ENCODE measurements at regions not wholly inside any gene's neighbourhood (a gene's known extent, or its start where the extent isn't known, plus 50 kb on each side); places are given as distances from the start of the nearest gene placed in this dataset.

DNA sequence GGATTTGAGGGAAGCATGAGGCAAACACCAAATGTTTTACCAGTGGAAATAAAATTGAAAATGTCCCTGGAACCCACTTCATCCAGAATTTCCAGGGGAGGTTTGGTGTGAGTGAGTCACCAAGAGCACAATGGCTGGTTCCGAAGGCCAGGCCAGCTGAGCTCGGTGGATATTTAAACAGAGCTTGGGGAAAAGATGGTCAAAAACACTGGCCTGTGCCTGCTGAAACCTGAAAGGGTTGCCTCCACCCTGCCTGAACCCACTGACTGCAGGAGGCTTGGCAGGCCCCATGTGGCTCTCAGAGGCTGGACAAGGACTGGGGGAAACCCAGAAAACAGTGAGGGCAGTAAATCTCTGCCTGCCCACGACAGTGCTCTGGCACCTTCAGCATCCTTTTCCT, 93.9 kb downstream of the TTC32 start:
- no peak for DNase-seq

DNA sequence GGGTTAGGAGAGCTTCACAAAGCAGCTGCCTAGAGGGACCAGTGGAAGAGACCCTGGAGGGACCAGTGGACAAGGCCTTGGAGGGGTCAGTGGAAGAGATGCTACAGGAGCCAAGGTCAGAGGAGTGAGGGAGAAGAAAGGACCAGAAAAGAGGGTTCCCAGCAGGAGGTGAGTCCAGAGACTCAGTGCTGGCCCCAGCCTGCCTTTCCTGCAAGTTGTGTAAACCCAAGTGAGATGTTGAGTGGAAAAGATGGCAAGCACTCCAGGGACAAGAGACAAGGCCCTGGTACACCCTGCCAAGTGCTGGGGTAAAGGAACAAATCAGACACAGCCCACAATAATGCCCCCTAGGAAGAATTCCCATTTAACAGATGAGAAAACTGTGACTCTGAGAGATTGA, 94.4 kb downstream of the TTC32 start:
- DNase-seq: no peak

DNA sequence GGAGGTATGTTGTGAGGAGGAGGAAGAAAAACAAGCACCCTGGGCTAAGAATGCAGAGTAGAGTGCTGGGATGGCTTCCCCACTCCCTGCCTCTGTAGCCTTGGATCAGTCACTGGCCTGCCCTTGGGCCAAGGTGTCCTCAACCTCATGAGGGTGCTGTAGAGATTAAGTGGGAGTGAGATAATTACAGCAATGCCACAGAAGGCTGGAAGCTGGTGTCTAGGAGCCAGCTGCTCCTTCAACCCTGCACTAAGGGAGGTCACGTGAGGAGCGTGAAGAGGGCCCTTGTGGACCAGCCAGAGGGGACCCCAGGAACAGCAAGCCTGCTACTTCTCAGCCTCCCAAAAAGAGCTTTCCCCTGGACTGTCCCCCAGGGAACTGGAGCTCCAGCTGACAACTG, 95.2 kb downstream of the TTC32 start:
- no peak for DNase-seq

DNA sequence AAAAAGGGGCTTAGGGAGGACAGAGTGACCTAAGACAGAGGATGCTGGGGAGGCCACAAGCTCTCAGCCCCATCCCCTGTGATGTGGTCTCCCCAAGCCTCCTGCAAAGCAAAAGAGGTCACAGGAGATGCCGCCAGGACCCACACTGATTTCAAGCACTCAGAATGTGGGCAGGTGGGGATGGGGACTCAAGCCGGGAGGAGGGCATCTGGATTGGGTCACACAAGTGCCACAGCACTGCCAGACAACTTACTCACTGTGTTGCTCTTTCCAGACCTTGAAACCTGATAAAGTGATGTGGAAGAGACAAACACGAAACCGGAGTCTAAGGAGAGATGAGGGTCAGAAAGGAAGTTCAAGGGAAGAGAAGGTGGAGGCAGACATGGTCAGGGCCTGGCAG, 95.7 kb downstream of the TTC32 start:
- no peak for DNase-seq

DNA sequence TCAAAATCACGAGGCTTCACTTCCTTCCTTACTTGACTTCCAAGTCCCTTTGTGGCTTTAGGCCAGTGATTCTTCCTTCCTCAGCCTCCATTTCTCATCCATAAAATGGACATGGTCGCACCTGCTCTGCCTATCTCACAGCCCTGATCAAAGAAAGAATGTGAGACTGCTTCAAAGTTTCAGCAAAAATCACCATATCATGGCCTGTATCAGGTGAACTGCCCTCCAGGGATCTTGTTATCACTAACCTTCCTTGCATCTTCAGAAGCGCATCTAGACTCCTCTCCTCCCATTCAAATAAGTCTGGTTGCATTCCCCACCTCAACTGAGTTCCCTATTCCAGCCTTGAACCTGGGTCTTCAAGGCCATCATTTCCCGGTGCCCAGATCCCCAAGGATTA, 96.5 kb downstream of the TTC32 start:
- DNase-seq: no peak

DNA sequence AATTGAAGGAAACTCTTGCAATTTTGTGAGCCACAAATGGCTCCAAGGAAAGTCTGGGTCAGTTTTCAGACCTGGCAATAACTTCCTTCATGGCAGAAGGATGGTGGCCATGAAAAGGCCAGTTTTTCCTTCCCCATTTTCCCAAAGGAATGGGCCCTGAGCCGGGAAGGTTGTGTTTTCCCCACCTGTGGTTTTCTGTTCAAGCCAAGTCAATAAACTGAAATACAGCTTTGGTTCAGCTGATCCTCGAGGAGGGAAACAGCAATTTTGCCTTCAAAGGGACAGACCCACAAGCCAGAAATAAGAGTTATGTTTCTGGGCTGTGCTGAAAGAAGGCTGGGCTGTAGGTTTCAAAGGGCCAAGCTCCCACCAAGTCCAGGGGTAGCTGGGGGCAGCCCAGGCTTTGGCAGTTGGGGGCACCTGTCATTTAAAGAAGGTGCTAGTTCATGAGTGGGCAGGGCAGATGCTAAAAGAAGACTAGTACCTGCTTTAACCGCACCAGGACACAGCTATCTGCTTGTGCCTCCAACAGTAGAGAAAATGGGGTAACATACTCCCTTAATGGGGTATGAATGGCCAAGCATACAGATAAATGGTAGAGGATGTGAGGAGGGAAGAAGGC, 97.0 kb downstream of the TTC32 start:
- DNase-seq: no peak

DNA sequence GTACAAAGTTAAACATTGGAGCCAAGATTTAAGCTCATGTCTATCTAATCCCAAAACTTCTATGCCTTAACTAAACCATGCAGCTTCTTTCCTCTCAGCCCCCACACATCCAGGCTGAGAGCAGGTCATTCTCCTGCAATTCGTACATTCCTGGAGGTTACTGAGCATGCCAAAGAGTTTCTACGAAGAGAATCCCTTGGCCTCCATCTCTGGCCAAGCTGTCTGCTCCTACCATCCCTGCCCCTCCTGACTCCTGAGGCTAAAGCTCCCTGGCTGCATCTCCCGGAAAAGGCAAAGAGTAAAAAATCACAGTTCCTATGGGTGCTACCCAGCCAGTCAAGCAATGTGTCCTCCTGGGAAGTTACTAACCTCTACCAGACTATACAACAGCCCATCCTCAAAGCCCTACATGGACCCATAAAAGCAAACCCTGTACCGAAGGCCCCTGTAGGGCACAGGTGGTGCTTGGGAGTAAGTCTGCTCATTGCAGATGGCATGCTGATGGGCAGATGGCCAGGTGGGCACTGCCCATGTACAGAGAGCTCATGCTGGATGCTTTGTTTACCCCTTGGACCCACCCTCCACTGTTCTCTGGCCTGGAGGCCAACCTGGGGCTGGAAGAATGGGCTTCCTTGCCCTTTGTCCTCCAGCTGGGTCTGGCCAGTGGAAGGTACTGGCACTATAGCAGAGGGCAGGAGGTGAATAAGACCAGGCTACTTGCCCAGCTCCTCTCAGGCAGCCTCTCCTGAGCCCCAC, 99.5 kb downstream of the TTC32 start:
- DNase-seq: no peak

DNA sequence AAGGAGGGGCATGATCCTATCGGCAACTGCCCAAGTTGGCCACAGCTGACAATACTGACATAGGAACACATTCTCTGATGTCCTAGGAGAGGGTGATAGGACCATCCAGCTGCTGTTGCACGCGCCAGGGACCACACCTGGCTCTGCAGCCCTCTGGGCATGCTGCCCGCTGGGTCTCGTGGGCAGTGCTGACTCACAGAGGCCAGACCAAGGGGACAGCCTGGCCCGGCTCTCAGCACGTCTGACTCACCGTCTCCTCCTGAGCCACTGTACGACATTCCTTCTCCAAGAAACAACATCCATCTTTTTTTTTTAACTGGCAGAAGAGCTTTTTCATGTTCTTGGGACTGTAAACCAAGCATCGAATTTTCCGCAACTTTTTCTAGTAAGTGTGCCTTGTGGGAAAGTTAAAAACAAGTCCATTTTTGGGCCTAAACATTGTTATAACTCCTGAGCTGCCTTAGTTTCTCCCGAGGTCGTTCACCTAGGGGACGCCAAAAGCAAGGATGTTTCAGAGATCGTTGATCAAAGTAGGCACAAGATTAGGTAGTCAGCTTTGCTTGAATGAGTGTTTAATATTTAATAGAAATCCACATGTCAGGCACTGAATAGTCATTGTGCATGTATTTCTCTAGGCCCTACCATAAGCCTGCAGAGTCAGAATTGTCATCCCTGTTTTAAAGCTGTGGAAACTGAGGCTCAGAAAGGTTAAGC, 100.3 kb downstream of the TTC32 start:
- DNase-seq: no peak

DNA sequence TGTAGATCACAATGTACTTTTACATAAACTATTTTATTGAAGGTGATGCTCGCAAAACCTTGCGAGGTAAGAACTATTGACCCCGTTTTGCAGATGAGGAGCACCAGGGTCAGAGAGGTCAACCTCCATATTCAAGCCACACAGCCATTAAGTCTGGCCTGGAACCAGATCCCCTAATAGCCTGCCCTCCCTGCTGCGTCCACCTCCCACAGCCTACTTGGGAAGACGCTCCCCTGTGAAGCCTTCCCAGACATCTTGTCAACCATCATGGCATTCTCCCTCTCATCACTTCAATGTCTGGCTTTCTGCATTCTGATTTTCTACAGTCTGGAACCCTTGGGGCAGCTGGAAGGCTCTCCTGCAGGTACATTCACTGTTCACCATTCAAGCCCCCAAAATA, 101.0 kb downstream of the TTC32 start:
- no peak for DNase-seq

DNA sequence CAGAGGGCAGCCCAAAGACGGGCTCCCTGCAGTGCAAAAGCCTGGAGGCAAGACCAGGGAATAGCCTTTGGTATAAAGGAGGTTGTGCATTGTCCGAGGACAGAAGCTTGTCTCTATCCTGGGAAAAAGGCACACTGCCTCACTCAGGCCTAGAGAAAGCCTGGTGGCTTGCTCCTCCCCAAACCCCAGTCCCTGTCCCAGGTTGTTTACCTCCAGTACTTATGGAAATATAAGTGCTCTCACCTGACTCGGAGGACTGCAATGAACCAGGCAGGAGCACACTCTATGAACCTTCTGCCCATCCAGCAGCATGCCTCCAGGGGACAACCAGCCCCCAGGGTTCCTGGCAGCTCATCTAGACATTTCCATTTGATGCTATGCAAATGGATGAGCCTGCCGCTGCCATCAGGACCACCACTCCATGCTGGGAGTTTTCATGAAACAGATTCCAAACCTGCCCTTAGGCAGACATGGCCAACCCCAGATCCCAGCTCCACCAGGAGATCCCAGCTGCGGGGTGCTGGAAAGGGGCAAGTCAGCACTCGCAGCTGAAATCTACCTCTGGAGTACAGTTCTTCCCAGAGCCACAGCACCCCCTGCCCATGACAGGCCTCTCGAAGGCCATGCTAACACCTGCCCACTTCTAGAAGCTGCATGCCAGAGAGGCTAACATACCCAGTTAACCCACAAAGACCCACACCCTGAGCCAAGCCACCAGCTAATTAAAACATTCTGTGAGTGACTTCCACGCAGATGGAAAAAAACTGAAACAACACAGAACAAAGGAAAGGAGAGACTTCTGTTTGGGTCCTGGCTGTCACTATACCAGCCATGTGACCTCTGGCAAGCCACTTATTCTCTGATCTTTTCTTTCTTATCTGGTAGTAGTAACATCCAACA, 101.7 kb downstream of the TTC32 start:
- DNase-seq: no peak

DNA sequence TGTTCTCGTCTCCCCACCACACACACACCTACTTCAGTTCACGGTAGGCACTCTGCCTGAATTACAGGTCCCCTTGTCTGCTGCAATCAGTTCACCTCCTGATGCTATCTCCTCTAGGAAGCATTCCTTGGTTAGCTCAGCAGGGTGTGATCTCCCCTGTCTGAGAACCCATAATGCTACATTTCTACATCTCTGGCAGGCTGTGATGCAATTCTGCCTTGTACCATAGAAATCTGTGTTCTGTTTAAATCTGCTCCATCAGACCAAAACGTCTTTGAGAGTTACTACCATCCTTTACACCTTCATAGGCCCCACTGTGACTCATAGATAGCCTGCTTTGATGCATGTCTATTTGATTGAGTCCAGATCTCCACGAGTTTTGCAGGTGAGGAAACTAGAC, 103.9 kb downstream of the TTC32 start:
- DNase-seq: no peak

DNA sequence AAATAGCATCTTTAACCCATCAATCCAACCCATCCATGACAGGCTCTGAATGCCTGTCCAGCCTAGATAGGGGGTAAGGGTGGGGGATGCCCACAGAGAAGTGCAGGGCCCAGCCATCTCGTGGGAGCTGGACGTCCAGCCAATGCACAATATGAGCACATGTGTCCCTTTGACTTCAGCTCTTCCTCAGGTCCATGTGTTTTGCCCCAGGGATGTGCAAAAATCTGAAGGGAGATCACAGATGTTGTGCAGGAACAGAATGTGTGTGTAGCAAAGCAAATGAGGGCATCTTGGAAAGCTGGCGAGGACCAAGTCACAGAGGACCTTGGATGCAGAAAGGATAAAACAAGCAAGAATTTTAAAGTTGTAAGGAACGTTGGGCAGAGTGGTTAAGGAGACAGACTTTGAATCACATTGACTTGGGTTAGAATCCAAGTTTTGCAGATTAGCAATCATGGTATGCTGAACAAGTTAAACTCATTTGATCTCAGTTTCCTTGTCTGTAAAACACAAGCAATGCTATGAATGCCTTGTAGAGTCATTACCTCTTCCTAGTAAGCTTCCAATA, 104.5 kb downstream of the TTC32 start:
- DNase-seq: no peak

DNA sequence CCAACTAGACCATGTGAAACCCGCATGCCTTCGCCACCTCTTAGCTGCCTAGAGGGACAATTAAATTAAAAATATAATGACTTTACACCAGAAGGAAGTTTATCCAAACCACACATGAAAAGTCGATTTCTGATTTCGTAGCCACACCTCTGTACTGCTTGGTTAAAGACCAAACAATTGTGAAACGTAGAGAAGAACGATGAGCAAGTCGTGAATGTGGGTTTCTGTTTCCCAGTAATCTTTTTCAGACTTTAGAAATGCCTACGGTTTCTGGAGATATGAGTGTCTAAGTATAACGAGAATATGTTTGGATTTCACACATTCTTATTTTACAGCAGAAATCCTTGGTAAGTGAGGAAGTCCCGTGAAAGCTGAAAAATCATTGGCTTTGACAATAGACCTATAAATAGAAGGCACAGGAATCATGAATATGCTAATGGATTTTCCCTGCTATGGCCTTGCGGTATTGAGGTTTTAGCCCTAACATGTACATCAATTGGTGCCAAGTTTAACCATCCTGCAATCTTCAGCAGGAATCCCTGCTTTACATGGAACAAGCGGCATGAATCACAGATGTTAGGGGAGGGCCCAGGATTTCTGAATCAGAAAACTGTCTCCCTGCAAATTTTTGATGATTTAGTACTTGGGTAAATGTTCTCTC, 105.6 kb downstream of the TTC32 start:
- no peak for DNase-seq

DNA sequence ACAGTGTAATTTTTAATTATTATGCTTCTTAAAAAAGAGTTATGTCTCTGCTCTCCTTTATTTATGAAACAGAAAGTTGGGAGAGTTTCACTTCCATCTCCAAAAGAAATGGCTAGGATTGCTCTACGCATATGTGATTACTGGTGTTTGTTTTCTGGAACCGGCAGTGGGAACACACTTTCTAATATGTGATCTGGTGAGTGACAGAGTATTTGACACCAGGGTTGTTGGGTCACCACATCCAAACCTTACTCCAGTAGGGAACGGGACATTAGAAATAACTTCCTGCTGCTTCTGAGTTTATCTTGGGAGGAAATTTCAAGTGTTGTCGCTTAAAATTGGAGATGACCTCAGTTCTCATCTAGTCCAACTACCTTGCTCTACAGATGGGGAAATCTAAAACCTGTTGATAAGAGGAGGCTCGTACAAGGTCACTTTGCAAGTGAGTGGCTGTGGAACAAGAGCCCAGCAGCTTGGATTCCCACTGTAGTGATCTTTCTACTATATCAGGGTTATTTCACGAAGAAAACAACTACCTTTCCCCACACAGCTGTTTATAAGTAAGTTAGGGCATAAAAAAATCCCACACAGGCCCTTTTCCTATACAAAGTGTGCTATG, 108.5 kb downstream of the TTC32 start:
- DNase-seq: no peak

DNA sequence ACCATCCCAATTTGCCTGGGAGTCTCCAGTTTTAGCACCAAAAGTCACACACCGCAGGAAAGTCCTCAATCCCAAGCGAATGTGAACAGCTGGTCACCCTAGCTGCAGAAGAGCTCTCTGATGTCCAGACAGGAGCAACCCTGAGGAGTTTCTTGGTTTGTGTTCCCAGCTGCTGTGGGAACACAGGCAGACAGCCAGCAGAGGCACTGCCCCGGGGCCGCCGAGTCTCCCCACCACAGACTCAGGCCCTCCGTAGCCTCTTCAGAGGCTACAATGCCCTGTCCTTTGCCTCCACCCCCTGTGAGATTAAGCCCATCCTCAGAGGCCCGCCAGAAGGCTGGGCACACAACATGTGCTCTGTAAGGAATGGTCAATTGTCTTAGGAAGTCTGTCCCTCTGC, 111.5 kb downstream of the TTC32 start:
- DNase-seq: no peak

DNA sequence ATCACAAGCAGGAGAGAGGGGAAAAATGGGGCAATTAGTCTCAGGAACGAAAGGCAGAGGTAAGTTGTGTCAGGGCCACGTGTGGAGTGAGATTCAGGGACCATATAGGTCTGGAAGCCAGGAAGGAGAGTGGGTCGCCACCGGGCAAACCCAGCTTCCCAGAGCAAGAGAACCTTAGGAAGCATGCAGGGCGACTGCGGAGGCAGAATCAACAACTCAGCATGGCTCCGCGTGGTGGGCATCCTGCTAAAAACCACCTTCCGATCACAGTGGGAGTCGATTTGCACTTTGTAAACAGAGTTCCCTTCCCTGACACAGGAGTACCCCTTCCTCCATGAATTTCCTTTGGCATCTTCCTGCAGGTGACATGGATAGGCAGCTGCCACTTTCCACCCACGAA, 114.6 kb downstream of the TTC32 start:
- DNase-seq: no peak

DNA sequence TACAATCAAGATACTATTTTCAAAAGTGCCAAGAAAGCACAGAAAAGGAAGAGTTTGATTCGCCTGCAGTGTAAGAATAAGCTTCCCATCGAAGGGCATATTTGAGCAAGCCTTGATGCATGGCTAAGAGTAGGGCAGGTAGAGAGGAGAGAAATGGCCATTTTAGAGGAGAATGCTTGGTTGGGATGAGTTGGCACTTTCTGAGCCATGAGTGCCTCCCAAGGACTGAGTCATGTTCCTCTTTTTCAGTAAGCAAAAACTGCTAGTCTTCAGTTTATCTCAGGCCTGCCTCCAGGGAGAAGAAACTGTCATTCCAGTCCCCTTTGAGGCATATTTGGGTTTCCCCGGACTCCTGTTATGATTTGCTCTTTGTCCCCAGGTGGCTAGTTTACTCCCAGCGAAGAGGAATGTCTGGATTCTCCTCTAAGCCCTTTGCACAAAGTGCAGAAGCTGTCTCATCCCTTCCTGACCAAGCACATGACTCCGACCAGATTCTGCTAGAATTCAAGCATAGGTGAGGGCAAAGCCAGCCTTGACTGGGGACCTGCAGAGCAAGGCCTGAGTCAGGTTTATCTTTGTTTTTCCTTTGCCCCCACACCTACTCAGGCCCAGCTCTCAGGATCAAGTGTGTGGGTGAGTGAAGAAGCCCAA, 115.2 kb downstream of the TTC32 start:
- DNase-seq: no peak

DNA sequence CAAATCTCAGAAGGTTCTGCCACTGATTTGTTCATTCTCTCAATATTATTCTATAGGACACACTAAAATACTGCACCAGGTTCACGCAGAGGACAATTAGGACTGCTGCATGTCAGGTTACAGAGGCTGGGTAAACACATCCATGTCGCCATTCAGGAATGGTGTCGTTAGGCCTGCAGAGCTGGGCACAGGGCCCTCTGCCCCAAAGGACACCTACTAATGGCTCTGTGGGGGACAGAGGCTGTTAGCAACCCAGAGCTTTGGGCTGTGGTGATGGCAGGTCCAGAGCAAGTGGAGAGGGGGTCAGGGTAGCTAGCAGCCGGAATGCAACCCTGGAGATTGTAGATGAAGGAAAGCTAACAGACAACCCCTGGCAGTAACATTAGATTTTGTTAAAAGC, 115.9 kb downstream of the TTC32 start:
- no peak for DNase-seq

DNA sequence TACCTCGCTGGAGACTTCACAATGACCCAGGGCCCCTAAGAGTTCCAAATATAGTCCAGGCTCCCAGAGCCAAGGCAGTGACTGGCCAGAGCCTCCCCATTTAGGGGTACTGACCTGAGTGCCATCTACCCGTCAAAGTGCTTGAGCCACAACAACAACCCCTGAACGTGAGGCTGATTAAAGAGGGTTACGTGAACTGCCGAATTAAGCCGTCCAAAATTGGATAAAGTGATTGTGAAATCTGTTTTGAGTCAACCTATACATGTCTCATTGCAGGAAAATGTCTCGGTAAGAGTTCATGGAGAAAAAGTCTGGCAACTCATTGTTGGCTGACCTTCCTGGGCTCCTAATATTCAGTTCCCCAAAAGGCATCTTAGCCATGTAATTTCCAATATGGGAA, 116.3 kb downstream of the TTC32 start:
- no peak for DNase-seq

DNA sequence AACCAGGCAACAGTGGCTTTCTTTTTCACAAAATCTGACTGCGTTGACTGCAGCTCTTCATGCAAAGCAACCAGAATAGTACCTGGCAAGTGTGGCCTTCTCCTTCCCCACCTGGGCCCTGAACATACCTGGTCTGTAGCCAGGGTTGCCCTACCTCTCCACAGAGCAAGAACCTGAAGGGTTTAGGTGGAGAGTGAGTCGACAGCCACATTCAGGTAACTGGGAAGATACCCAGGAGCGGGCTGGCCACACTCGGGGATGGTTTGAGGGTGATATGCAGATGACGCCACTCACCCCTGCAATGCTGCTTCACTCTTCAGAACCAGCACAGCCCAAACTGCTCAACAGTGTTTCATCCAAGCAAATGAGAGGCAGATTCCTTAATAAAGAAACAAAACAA, 117.3 kb downstream of the TTC32 start:
- no peak for DNase-seq

DNA sequence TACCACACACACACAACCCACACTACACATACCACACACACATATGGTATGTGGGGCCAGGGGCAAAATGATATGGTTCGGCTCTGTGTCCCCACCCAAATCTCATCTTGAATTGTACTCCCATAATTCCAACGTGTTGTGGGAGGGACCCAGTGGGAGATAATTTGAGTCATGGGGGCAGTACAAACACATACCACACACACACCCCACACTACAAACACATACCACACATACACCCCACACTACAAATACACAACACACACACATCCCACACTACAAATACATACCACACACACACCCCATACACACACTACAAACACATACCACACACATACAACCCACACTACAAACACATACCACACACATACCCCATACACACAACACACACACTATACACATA, 117.8 kb downstream of the TTC32 start:
- no peak for DNase-seq

Data from CD4-positive, alpha-beta T cell treated with Interleukin-17A for 1 hour (primary cell).